ENCODE measurements at regions not wholly inside any gene's neighbourhood (a gene's known extent, or its start where the extent isn't known, plus 50 kb on each side); places are given as distances from the start of the nearest gene placed in this dataset.
A peak's percentile ranks its signal among the peaks of the same experiment; 100 is the strongest.
"Not testable (repeated sequence)": the region's sequence is repeated elsewhere in the genome, so short reads cannot be mapped to it uniquely, and the experiment has no call there.

DNA sequence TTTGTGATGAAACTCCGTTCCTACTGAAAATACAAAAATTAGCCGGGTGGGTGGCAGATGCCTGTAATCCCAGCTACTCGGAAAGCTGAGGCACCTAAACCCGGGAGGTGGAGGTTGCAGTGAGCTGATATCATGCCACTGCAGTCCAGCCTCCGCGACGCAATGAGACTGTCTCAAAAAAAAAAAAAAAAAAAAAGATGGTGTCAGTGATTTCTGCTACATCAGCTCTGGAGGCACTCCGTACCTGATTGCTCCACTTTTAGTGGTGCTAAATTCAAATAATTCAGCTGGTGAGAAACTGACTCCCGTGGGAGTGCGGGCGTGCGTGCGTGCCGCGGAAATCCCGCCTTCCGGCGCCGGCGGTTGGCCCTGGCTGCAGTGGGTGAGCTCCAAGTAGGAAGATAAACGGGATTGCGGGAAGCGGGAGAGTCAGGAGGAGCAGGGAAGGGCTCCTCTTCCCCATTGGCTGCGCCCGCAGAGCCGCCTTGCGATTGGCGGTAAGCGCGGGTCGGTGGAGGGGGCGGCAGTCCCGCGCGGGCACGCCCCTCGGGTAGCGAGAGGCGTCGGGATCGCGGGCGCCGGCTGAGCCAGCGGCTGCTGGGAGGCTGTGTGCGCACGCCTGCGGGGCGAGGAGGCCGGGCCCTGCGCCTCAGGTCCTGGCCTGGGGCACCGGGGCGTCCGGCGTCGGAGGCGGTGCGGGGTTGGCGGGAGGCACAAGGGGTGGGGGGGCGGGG, 65.0 kb upstream of the TP53TG3 start:
- H3K36me3 Mint-ChIP-seq; H3K9me3 Mint-ChIP-seq; DNase-seq (ENCODE audit: low spot score in 2 of 2); H3K4me3 Mint-ChIP-seq; H3K4me1 Mint-ChIP-seq; H3K27ac Mint-ChIP-seq: not testable (repeated sequence)
- ATAC-seq, result peak; percentile 46
